Left lung (tissue), 4 donors: ENCODE measurements at regions not wholly inside any gene's neighbourhood (a gene's known extent, or its start where the extent isn't known, plus 50 kb on each side); places are given as distances from the start of the nearest gene placed in this dataset.

Source experiments
- ATAC-seq: fragments of 200-7000 bp; cut with Tn5 transposase; one replicate; pipeline ENCODE4 v1.9.1; 2020; ENCODE audit warnings: moderate library complexity
- DNase-seq, 4 donors: peaks; one replicate each; pipeline ENCODE4 v3.0.0-alpha.2; 2013 to 2020
- H3K27ac ChIP-seq, 2 donors: fragments of 200-600 bp; sonication (generic) in 1 of 2; one replicate each; pipeline versions ENCODE4 v1.5.0 to v1.8.0; 2020 to 2021
- H3K27me3 ChIP-seq, 2 donors: fragments of 200-600 bp; sonication (generic) in 1 of 2; one replicate each; pipeline versions ENCODE4 v1.5.0 to v1.8.0; 2020 to 2021
- H3K36me3 ChIP-seq, 2 donors: fragments of 200-600 bp; sonication (generic) in 1 of 2; one replicate each; pipeline versions ENCODE4 v1.5.0 to v1.8.0; 2020 to 2021
- H3K4me1 ChIP-seq, 2 donors: fragments of 200-600 bp; one replicate each; pipeline ENCODE4 v1.8.0; 2021
- H3K4me3 ChIP-seq, 2 donors: fragments of 200-600 bp; sonication (generic) in 1 of 2; one replicate each; pipeline versions ENCODE4 v1.5.0 to v1.8.0; 2020 to 2021; ENCODE audit warnings: mild to moderate bottlenecking in 1 of 2
- H3K9me3 ChIP-seq, 2 donors: fragments of 200-600 bp; sonication (generic) in 1 of 2; one replicate each; pipeline versions ENCODE4 v1.5.0 to v1.8.0; 2020 to 2021
- CTCF ChIP-seq, 2 donors: fragments of 200-600 bp; sonication (generic) in 1 of 2; IDR thresholded peaks; one replicate each; pipeline versions ENCODE4 v1.5.0 to v1.8.0; 2021; ENCODE audit warnings: antibody characterized with exemption in 2 of 2
- intact Hi-C, 2 donors: fragments of 100-400 bp; cut with DNase I; formaldehyde crosslinking; loops; one replicate each; pipeline versions ENCODE4 v1.11.2 to v1.14.2; 2022
- donor health status: DM: no; HTN: yes; CAD: no.
- donor health status: DM: no; HTN: no; CAD: no.

GRCh38 chr2:200137691-200138090 is 168.8 kb upstream of the SPATS2L start:
- ATAC-seq (no peak), DNase-seq (no peak)
- intact Hi-C loops = no loop called here
- Histone ChIP-seq H3K4me3 (no peak overlapping the region), H3K4me1 (no peaks in the 10 kb centered on the region), H3K9me3 (no peaks in the 10 kb centered on the region), H3K36me3 (no peaks in the 10 kb centered on the region), H3K27me3 (no peaks in the 10 kb centered on the region), H3K27ac (no peak overlapping the region)
- no peak for TF ChIP-seq CTCF (IDR thresholded peaks at IDR 0.05)

- H3K27me3 ChIP-seq = no peaks in the 10 kb centered on the region
- no peak overlapping the region for H3K27ac ChIP-seq
- no peaks in the 10 kb centered on the region for H3K36me3 ChIP-seq
- ATAC-seq = no peak
- no peak for TF ChIP-seq CTCF (IDR thresholded peaks at IDR 0.05)
- H3K4me3 ChIP-seq = no peak overlapping the region
- DNase-seq = no peak
- H3K9me3 ChIP-seq = no peaks in the 10 kb centered on the region
- intact Hi-C loops = no loop called here
- H3K4me1 ChIP-seq = no peaks in the 10 kb centered on the region
Observed at GRCh38 chr2:200138391-200139124, 167.9 kb upstream of the SPATS2L start.

GRCh38 chr2:200144571-200144970 is 161.9 kb upstream of the SPATS2L start:
- no peak for TF ChIP-seq CTCF (IDR thresholded peaks at IDR 0.05)
- peaks cover 0 to 9% of the 10 kb centered on the region in 2 donors for H3K9me3 ChIP-seq
- no peak overlapping the region for H3K27ac ChIP-seq
- H3K27me3 ChIP-seq = no peaks in the 10 kb centered on the region
- ATAC-seq = no peak
- intact Hi-C loops = no loop called here
- no peaks in the 10 kb centered on the region for H3K36me3 ChIP-seq
- no peak overlapping the region for H3K4me3 ChIP-seq
- H3K4me1 ChIP-seq = no peaks in the 10 kb centered on the region
- DNase-seq = no peak

GRCh38 chr2:200146501-200146900 is 160.0 kb upstream of the SPATS2L start:
- TF ChIP-seq CTCF (IDR thresholded peaks at IDR 0.05) = no peak
- intact Hi-C loops = no loop called here
- H3K4me3 ChIP-seq = no peak overlapping the region
- H3K27ac ChIP-seq = no peak overlapping the region
- no peaks in the 10 kb centered on the region for H3K4me1 ChIP-seq
- H3K27me3 ChIP-seq = no peaks in the 10 kb centered on the region
- DNase-seq = no peak
- ATAC-seq = no peak
- no peaks in the 10 kb centered on the region for H3K36me3 ChIP-seq
- peaks cover 0 to 22% of the 10 kb centered on the region in 2 donors for H3K9me3 ChIP-seq

- H3K36me3 ChIP-seq = no peaks in the 10 kb centered on the region
- H3K4me1 ChIP-seq = no peaks in the 10 kb centered on the region
- H3K4me3 ChIP-seq = no peak overlapping the region
- peaks cover 0 to 25% of the 10 kb centered on the region in 2 donors for H3K9me3 ChIP-seq
- H3K27ac ChIP-seq = no peak overlapping the region
- intact Hi-C loops = no loop called here
- no peak for TF ChIP-seq CTCF (IDR thresholded peaks at IDR 0.05)
- no peaks in the 10 kb centered on the region for H3K27me3 ChIP-seq
- ATAC-seq (no peak), DNase-seq (no peak)
Observed at GRCh38 chr2:200147371-200147770, 159.1 kb upstream of the SPATS2L start.
